Gastrocnemius medialis (tissue), 4 donors: ENCODE measurements at regions not wholly inside any gene's neighbourhood (a gene's known extent, or its start where the extent isn't known, plus 50 kb on each side); places are given as distances from the start of the nearest gene placed in this dataset.

Source experiments
- ATAC-seq, 2 donors: fragments of 150-250 bp; one replicate each; pipeline ENCODE4 v1.9.1; 2016
- DNase-seq, 2 donors: peaks; one replicate each; pipeline ENCODE4 v3.0.0-alpha.2; 2019
- H3K27ac ChIP-seq, 4 donors: fragments of 200-600 bp; sonication (generic); 1 replicate in 1 of 4; 2 replicates in 3 of 4; pipeline ENCODE4 v1.5.1; 2016 to 2018; ENCODE audit warnings: mild to moderate bottlenecking in 2 of 4, moderate library complexity in 1 of 4
- H3K27me3 ChIP-seq, 3 donors: fragments of 200-600 bp; sonication (generic) in 2 of 3; 1 replicate in 1 of 3; 2 replicates in 2 of 3; pipeline versions ENCODE4 v1.5.1 to v1.6.0; 2016 to 2019; ENCODE audit warnings: mild to moderate bottlenecking in 1 of 3, moderate library complexity in 1 of 3
- H3K36me3 ChIP-seq, 2 donors: fragments of 200-600 bp; sonication (generic) in 1 of 2; one replicate each; pipeline ENCODE4 v1.5.1; 2017 to 2018
- H3K4me1 ChIP-seq, 2 donors: fragments of 200-600 bp; sonication (generic) in 1 of 2; one replicate each; pipeline ENCODE4 v1.5.1; 2016 to 2017; ENCODE audit warnings: mild to moderate bottlenecking in 2 of 2
- H3K4me3 ChIP-seq, 4 donors: fragments of 200-600 bp; sonication (generic) in 3 of 4; 1 replicate in 1 of 4; 2 replicates in 3 of 4; pipeline ENCODE4 v1.5.1; 2016 to 2019; ENCODE audit warnings: mild to moderate bottlenecking in 2 of 4
- H3K9me3 ChIP-seq, 3 donors: fragments of 200-600 bp; sonication (generic) in 2 of 3; 1 replicate in 1 of 3; 2 replicates in 2 of 3; pipeline ENCODE4 v1.5.1; 2016 to 2019
- CTCF ChIP-seq, 5 experiments: fragments of 450-650 bp in 3 of 5; fragments of 200-600 bp in 2 of 5; sonication (generic) in 2 of 5; IDR thresholded peaks in 4 of 5; conservative IDR thresholded peaks in 1 of 5; 1 replicate in 4 of 5; 2 replicates in 1 of 5; pipeline ENCODE4 v1.5.1; 2016 to 2019; ENCODE audit warnings: antibody characterized with exemption in 5 of 5, mild to moderate bottlenecking in 3 of 5, moderate library complexity in 3 of 5
- POLR2A ChIP-seq, 2 donors: fragments of 450-650 bp; IDR thresholded peaks; one replicate each; pipeline ENCODE4 v1.6.1; 2017; ENCODE audit warnings: antibody characterized with exemption in 2 of 2, mild to moderate bottlenecking in 2 of 2, moderate library complexity in 2 of 2
- in situ Hi-C, 4 donors: fragments of 200-750 bp; cut with MboI; loops; one replicate each; pipeline versions ENCODE4 v1.15.0 to v1.8.0; 2017; ENCODE audit warnings: low sequenced_read_pairs in 4 of 4
- intact Hi-C: fragments of 100-400 bp; cut with DNase I; formaldehyde crosslinking; loops from one replicate; pipeline ENCODE4 v1.15.1; 2023; ENCODE audit warnings: low total_unique reads

- no peaks in the 10 kb centered on the region for H3K4me1 ChIP-seq
- H3K27me3 ChIP-seq = no peaks in the 10 kb centered on the region
- H3K4me3 ChIP-seq = no peak overlapping the region
- no peak overlapping the region for H3K27ac ChIP-seq
- TF ChIP-seq CTCF (IDR thresholded peaks at IDR 0.05 in 4 of 5, conservative IDR thresholded peaks at IDR 0.05 in 1 of 5) = no peak
- no peak for TF ChIP-seq POLR2A (IDR thresholded peaks at IDR 0.05)
- H3K36me3 ChIP-seq = no peaks in the 10 kb centered on the region
- intact Hi-C loops (no loop called here), in situ Hi-C loops (no loop called here)
- ATAC-seq = no peak
- no peak for DNase-seq
- H3K9me3 ChIP-seq = no peaks in the 10 kb centered on the region
Measured at GRCh38 chr4:38585871-38586270, 78.1 kb upstream of the KLF3 start.

GRCh38 chr4:38587106-38587505, 76.9 kb upstream of the KLF3 start:
- Histone ChIP-seq H3K27me3 (no peaks in the 10 kb centered on the region), H3K9me3 (no peaks in the 10 kb centered on the region), H3K4me1 (no peaks in the 10 kb centered on the region), H3K36me3 (no peaks in the 10 kb centered on the region), H3K4me3 (no peak overlapping the region), H3K27ac (no peak overlapping the region)
- DNase-seq (no peak), ATAC-seq (no peak)
- TF ChIP-seq CTCF (IDR thresholded peaks at IDR 0.05 in 4 of 5, conservative IDR thresholded peaks at IDR 0.05 in 1 of 5) (no peak), POLR2A (IDR thresholded peaks at IDR 0.05) (no peak)
- in situ Hi-C loops = no loop called here
- intact Hi-C loops = no loop called here

- in situ Hi-C loops = no loop called here
- ATAC-seq (no peak), DNase-seq (no peak)
- H3K9me3 ChIP-seq = no peaks in the 10 kb centered on the region
- no peaks in the 10 kb centered on the region for H3K4me1 ChIP-seq
- intact Hi-C loops = no loop called here
- H3K36me3 ChIP-seq = no peaks in the 10 kb centered on the region
- H3K4me3 ChIP-seq = no peak overlapping the region
- H3K27me3 ChIP-seq = no peaks in the 10 kb centered on the region
- TF ChIP-seq POLR2A (IDR thresholded peaks at IDR 0.05) (no peak), CTCF (IDR thresholded peaks at IDR 0.05 in 4 of 5, conservative IDR thresholded peaks at IDR 0.05 in 1 of 5) (no peak)
- H3K27ac ChIP-seq = no peak overlapping the region
Measured at GRCh38 chr4:38590046-38590445, 74.0 kb upstream of the KLF3 start.

- H3K9me3 ChIP-seq = no peaks in the 10 kb centered on the region
- no peaks in the 10 kb centered on the region for H3K36me3 ChIP-seq
- H3K4me1 ChIP-seq = no peaks in the 10 kb centered on the region
- no peak for DNase-seq
- in situ Hi-C loops (no loop called here), intact Hi-C loops (no loop called here)
- no peak overlapping the region for H3K4me3 ChIP-seq
- H3K27me3 ChIP-seq = no peaks in the 10 kb centered on the region
- ATAC-seq = no peak
- TF ChIP-seq CTCF (IDR thresholded peaks at IDR 0.05 in 4 of 5, conservative IDR thresholded peaks at IDR 0.05 in 1 of 5) (no peak), POLR2A (IDR thresholded peaks at IDR 0.05) (no peak)
- H3K27ac ChIP-seq = no peak overlapping the region
Measured at GRCh38 chr4:38591617-38592337, 72.2 kb upstream of the KLF3 start.

GRCh38 chr4:38598489-38598888, 65.5 kb upstream of the KLF3 start:
- peaks cover 5 to 9% of the 10 kb centered on the region in 2 donors for H3K4me1 ChIP-seq
- intact Hi-C loops (no loop called here), in situ Hi-C loops (no loop called here)
- ATAC-seq (no peak), DNase-seq (no peak)
- H3K27me3 ChIP-seq = no peaks in the 10 kb centered on the region
- TF ChIP-seq POLR2A (IDR thresholded peaks at IDR 0.05) = no peak
- no peak for TF ChIP-seq CTCF (IDR thresholded peaks at IDR 0.05 in 4 of 5, conservative IDR thresholded peaks at IDR 0.05 in 1 of 5)
- no peak overlapping the region for H3K4me3 ChIP-seq
- no peaks in the 10 kb centered on the region for H3K9me3 ChIP-seq
- no peaks in the 10 kb centered on the region for H3K36me3 ChIP-seq
- no peak overlapping the region for H3K27ac ChIP-seq
